ENCODE measurements at regions not wholly inside any gene's neighbourhood (a gene's known extent, or its start where the extent isn't known, plus 50 kb on each side); places are given as distances from the start of the nearest gene placed in this dataset.
A peak's percentile ranks its signal among the peaks of the same experiment; 100 is the strongest.

GRCh38 chr6:2534406-2535042 lies 216.2 kb downstream of the MYLK4 start:
- no peak for DNase-seq

- DNase-seq = peak; percentile 58
Measured at GRCh38 chr6:2531426-2532215, 219.1 kb downstream of the MYLK4 start.

- DNase-seq = no peak
Measured at GRCh38 chr6:2529211-2529719, 221.5 kb downstream of the MYLK4 start.

- no peak for DNase-seq
Measured at GRCh38 chr6:2528156-2528555, 222.6 kb downstream of the MYLK4 start.

GRCh38 chr6:2526766-2527165 lies 224.0 kb downstream of the MYLK4 start:
- no peak for DNase-seq

- DNase-seq = no peak
Measured at GRCh38 chr6:2524090-2524489, 226.6 kb downstream of the MYLK4 start.

- no peak for DNase-seq
Measured at GRCh38 chr6:2523061-2523460, 227.7 kb downstream of the MYLK4 start.

GRCh38 chr6:2522521-2522920 lies 228.2 kb downstream of the MYLK4 start:
- no peak for DNase-seq

GRCh38 chr6:2517855-2518473 lies 232.8 kb downstream of the MYLK4 start:
- no peak for DNase-seq

- DNase-seq = no peak
Measured at GRCh38 chr6:2517401-2517800, 233.3 kb downstream of the MYLK4 start.

- DNase-seq = no peak
Measured at GRCh38 chr6:2516059-2516458, 234.7 kb downstream of the MYLK4 start.

GRCh38 chr6:2514965-2515543 lies 235.7 kb downstream of the MYLK4 start:
- no peak for DNase-seq

GRCh38 chr6:2512802-2513201 lies 237.9 kb downstream of the MYLK4 start:
- DNase-seq = no peak

- DNase-seq = no peak
Measured at GRCh38 chr6:2510316-2510715, 240.4 kb downstream of the MYLK4 start.

GRCh38 chr6:2509711-2510110 lies 241.0 kb downstream of the MYLK4 start:
- no peak for DNase-seq

GRCh38 chr6:2508071-2508470 lies 242.7 kb downstream of the MYLK4 start:
- DNase-seq = no peak

GRCh38 chr6:2507521-2508037 lies 243.1 kb downstream of the MYLK4 start:
- DNase-seq = no peak

GRCh38 chr6:2507016-2507415 lies 243.7 kb downstream of the MYLK4 start:
- DNase-seq = no peak

- DNase-seq = no peak
Measured at GRCh38 chr6:2505624-2506023, 245.1 kb downstream of the MYLK4 start.

GRCh38 chr6:2504495-2505064 lies 246.1 kb downstream of the MYLK4 start:
- no peak for DNase-seq

- no peak for DNase-seq
Measured at GRCh38 chr6:2503816-2504494, 246.8 kb downstream of the MYLK4 start.

- DNase-seq = no peak
Measured at GRCh38 chr6:2502998-2503674, 247.6 kb downstream of the MYLK4 start.

Data from amniotic stem cell (primary cell).